Panc1 (cell line): ENCODE measurements at regions not wholly inside any gene's neighbourhood (a gene's known extent, or its start where the extent isn't known, plus 50 kb on each side); places are given as distances from the start of the nearest gene placed in this dataset.

Experiments used
- ATAC-seq: fragments of 200-7000 bp; cut with Tn5 transposase; 2 replicates; pipeline ENCODE4 v1.9.1; 2020; ENCODE audit warnings: mild to moderate bottlenecking, moderate library complexity
- BruUV-seq: library from RNA; stranded (reverse); fragments of 400-500 nt; replicated peaks from 2 replicates; lab custom pipeline; 2021; lab: Mats Ljungman, UMichigan
- CTCF ChIA-PET: fragments of 300-600 bp; sonication (Branson Sonifier 250); formaldehyde crosslinking; loops from one replicate; lab custom pipeline; 2022; ENCODE audit warnings: antibody characterized with exemption; lab: Charles Lee
- POLR2A ChIA-PET: fragments of 300-600 bp; sonication (Branson Sonifier 250); formaldehyde crosslinking; loops from one replicate; lab custom pipeline; 2022; ENCODE audit warnings: antibody characterized with exemption; lab: Charles Lee
- DNase-seq: peaks from one replicate; pipeline ENCODE4 v3.0.0-alpha.2; 2010; ENCODE audit warnings: low read depth, low spot score
- H3K27ac ChIP-seq: 2 replicates; pipeline ENCODE4 v1.5.1; 2011; ENCODE audit warnings: mild to moderate bottlenecking, low read length, inconsistent platforms
- H3K27me3 ChIP-seq: fragments of 200-500 bp; sonication (Bioruptor generic); 2 replicates; pipeline ENCODE4 v1.6.0; 2014; ENCODE audit warnings: low read length, inconsistent platforms; ENCODE audit not compliant: control insufficient read depth, insufficient read depth
- H3K36me3 ChIP-seq: fragments of 200-500 bp; sonication (Bioruptor generic); 2 replicates; pipeline ENCODE4 v1.5.1; 2014; ENCODE audit warnings: inconsistent platforms, mild to moderate bottlenecking, low read length, moderate library complexity; ENCODE audit not compliant: control insufficient read depth, insufficient read depth
- H3K4me1 ChIP-seq: 2 replicates; pipeline ENCODE4 v1.5.1; 2011; ENCODE audit warnings: inconsistent platforms, mild to moderate bottlenecking, low read length, moderate library complexity; ENCODE audit not compliant: control insufficient read depth, insufficient read depth
- H3K4me3 ChIP-seq, 2 experiments: 2 replicates each; pipeline ENCODE4 v1.5.1; 2011 to 2012; ENCODE audit warnings: low read depth in 2 of 2, low read length in 2 of 2, mild to moderate bottlenecking in 2 of 2, inconsistent platforms in 1 of 2, moderate library complexity in 1 of 2
- H3K9me3 ChIP-seq: fragments of 200-500 bp; sonication (Bioruptor generic); 2 replicates; pipeline ENCODE4 v1.5.1; 2014; ENCODE audit warnings: low read depth, mild to moderate bottlenecking, inconsistent platforms, low read length, moderate library complexity; ENCODE audit not compliant: control insufficient read depth, insufficient read depth
- CTCF ChIP-seq: fragments of 450-650 bp; IDR thresholded peaks from 2 replicates; pipeline ENCODE4 v1.5.1; 2017; ENCODE audit warnings: mild to moderate bottlenecking
- POLR2AphosphoS5 ChIP-seq: IDR thresholded peaks from 2 replicates; pipeline ENCODE4 v1.6.1; 2012; ENCODE audit warnings: mild to moderate bottlenecking, low read depth, low read length, moderate library complexity
- REST ChIP-seq, 2 experiments: IDR thresholded peaks; 2 replicates each; pipeline ENCODE4 v1.6.1; 2011 to 2012; ENCODE audit warnings: low read depth in 2 of 2, control low read depth in 1 of 2, low read length in 1 of 2, mild to moderate bottlenecking in 1 of 2, moderate library complexity in 1 of 2; ENCODE audit not compliant: insufficient read depth in 1 of 2
- SIN3A ChIP-seq: IDR thresholded peaks from 2 replicates; pipeline ENCODE4 v1.6.1; 2012; ENCODE audit warnings: low read depth, mild to moderate bottlenecking, low read length, moderate library complexity, borderline replicate concordance; ENCODE audit not compliant: insufficient read depth
- TCF7L2 ChIP-seq: IDR thresholded peaks from 2 replicates; pipeline ENCODE4 v1.6.1; 2011; ENCODE audit warnings: mild to moderate bottlenecking, low read depth, low read length, inconsistent platforms
- in situ Hi-C: cut with HindIII; loops from 2 replicates; pipeline ENCODE4 v1.10.0; 2016; ENCODE audit warnings: low sequenced_read_pairs, low pct_unique_long_range_greater_than_20kb
- intact Hi-C: fragments of 100-400 bp; cut with micrococcal nuclease; formaldehyde crosslinking; loops from one replicate; pipeline ENCODE4 v1.10.0; 2022; ENCODE audit not compliant: unreplicated experiment

- BruUV-seq, result no TSS peak
- ChIA-PET POLR2A (no interaction called here), CTCF (no interaction called here)
- Histone ChIP-seq H3K4me3 (no peak overlapping the region), H3K9me3 (no peaks in the 10 kb centered on the region), H3K27me3 (no peaks in the 10 kb centered on the region), H3K36me3 (no peaks in the 10 kb centered on the region), H3K4me1 (no peaks in the 10 kb centered on the region), H3K27ac (no peak overlapping the region)
- ATAC-seq (no peak), DNase-seq (no peak)
- in situ Hi-C loops (no loop called here), intact Hi-C loops (no loop called here)
- TF ChIP-seq SIN3A (no peak), REST (IDR thresholded peaks at IDR 0.05; ENCODE audit: insufficient read depth in 1 of 2, low read depth in 2 of 2, low read length in 1 of 2) (no peak), POLR2AphosphoS5 (no peak), CTCF (no peak)
Observed at GRCh38 chr4:185987961-185988627, 80.9 kb upstream of the TLR3 start.

- no TSS peak for BruUV-seq
- Histone ChIP-seq H3K27me3 (no peaks in the 10 kb centered on the region), H3K36me3 (no peaks in the 10 kb centered on the region), H3K4me1 (no peaks in the 10 kb centered on the region), H3K9me3 (no peaks in the 10 kb centered on the region), H3K27ac (no peak overlapping the region), H3K4me3 (no peak overlapping the region)
- in situ Hi-C loops (no loop called here), intact Hi-C loops (no loop called here)
- DNase-seq, result no peak
- TF ChIP-seq CTCF (no peak), REST (IDR thresholded peaks at IDR 0.05; ENCODE audit: insufficient read depth in 1 of 2, low read depth in 2 of 2, low read length in 1 of 2) (no peak), POLR2AphosphoS5 (no peak), TCF7L2 (no peak), SIN3A (no peak)
- ATAC-seq, result no peak
- ChIA-PET POLR2A (no interaction called here), CTCF (no interaction called here)
Observed at GRCh38 chr4:185991770-185992169, 77.2 kb upstream of the TLR3 start.
